HG03460 (cell line): ENCODE measurements at regions not wholly inside any gene's neighbourhood (a gene's known extent, or its start where the extent isn't known, plus 50 kb on each side); places are given as distances from the start of the nearest gene placed in this dataset.

Experiments used
- ATAC-seq: cut with Tn5 transposase; IDR thresholded peaks from one replicate; pipeline ENCODE4 v1.9.1; 2021; ENCODE audit not compliant: unreplicated experiment

DNA sequence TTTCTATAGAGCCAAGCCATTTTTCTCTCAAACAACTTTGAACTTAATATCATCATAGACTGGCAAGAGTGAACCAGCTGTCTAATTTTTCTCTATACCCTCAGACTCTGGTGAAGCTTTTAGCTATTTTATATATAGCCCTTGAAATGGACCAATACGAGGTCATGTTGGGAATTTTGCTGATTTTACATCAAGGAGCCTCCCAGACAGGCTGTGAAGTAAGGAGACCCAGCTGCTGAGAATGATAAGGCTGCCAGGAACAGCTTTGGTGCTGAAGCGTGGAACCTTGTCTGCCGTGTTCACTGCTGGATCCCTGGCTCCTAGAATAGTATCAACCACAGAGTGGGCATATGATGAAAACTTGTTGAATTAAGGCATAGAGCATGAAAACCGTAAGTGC, 326.2 kb upstream of the NAV3 start:
- ATAC-seq, result no peak

DNA sequence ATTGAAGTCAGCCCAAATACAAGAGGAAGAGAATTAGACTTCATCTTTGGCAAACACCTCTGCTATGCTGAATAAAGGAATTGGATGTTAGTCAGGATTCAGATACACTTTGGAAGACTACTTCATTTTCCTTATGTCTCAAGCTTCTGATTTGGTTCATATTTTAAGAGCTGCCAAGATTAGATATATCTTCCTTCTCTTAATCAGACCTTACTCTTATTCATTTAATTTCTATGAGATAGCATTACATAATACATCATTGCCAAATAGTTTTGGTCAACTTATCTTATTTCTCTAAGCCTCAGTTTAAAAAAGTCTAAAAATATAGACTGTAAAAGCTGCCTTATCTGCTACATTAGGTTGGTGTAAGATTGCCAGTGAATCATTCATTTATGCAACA, 330.6 kb upstream of the NAV3 start:
- ATAC-seq, result no peak

DNA sequence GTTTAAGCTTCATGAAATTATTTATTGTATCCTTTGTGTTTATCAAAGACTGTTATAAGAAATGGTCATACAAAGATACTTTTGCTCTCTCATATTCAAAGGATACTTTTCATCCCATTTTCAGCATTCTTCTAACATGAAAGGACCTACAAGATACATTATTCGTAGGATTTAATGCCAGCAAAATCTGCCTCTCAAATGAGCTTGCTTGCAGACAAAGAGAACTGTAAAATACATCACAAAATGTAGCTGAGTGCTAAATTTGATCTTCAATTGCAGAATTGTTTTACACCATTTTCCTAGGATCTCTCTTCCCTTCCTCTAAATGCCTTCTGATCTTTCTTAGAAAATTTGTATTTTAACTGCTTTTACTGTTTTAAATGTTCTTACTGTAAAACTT, 333.0 kb upstream of the NAV3 start:
- no peak for ATAC-seq

GRCh38 chr12:77496714-77497113, 334.0 kb upstream of the NAV3 start:
- ATAC-seq, result no peak

DNA sequence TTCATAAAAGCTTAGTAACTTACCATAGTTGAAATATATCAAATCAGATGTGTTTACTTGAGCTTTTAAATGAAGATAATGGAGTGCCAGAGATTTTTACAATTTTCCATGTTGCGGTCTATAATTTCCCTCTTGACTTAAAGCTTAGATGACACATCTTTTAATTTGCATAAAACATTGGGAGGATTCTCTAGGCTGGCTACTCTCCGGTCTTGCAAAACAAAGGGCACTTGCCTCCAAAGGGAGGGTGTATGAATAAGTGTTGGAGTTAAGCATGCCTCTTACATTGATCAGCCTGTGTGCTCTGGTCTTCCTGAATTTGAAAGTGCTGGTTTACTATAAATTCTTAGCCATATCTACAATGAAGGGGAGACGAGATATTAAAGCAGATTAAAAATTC, 336.4 kb upstream of the NAV3 start:
- no peak for ATAC-seq

GRCh38 chr12:77493302-77494168, 337.2 kb upstream of the NAV3 start:
- ATAC-seq, result no peak

DNA sequence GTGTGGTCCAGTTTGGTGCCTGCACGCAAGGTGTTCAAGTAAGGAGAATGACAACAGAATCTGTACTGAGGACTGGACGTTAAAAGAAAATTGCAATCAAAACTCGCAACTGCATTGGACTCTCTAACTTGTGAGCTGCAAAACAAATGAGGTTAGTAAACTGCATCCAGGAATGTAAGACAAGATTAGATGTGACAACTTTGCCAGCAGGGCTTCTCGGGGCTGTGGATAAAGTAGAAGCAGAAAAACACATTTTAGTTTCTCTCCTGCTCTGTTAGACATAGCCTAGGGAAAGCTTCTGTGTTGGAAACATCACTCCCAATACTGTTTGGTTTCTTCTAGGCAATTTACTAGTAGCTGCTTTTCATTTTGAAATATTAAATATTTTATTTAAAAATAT, 338.2 kb upstream of the NAV3 start:
- ATAC-seq, result no peak

GRCh38 chr12:77489331-77489970, 341.2 kb upstream of the NAV3 start:
- ATAC-seq, result no peak

GRCh38 chr12:77488041-77488620, 342.6 kb upstream of the NAV3 start:
- ATAC-seq, result no peak

GRCh38 chr12:77486872-77487271, 343.8 kb upstream of the NAV3 start:
- no peak for ATAC-seq

GRCh38 chr12:77485961-77486854, 344.5 kb upstream of the NAV3 start:
- ATAC-seq, result no peak

DNA sequence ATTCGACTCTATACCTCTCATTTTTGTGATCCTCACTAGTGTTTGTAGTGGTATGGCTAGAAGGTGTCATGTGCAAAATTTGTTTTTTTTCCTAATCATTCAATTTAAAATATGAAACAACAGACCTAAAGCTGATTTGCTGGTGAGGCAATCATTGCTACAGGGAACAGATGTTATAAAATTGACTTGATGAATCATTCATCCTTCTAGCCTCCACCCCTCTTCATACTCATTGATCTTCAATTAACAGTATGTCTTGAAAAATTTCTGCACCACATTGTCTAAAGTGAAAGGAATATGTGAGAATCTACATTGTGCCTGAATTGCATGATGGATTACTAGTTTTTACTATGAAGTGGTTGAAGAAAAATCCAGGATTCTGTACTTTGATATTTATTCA, 349.0 kb upstream of the NAV3 start:
- ATAC-seq, result no peak

GRCh38 chr12:77477907-77478533, 352.7 kb upstream of the NAV3 start:
- ATAC-seq, result no peak

GRCh38 chr12:77471801-77472200, 358.9 kb upstream of the NAV3 start:
- ATAC-seq, result no peak

DNA sequence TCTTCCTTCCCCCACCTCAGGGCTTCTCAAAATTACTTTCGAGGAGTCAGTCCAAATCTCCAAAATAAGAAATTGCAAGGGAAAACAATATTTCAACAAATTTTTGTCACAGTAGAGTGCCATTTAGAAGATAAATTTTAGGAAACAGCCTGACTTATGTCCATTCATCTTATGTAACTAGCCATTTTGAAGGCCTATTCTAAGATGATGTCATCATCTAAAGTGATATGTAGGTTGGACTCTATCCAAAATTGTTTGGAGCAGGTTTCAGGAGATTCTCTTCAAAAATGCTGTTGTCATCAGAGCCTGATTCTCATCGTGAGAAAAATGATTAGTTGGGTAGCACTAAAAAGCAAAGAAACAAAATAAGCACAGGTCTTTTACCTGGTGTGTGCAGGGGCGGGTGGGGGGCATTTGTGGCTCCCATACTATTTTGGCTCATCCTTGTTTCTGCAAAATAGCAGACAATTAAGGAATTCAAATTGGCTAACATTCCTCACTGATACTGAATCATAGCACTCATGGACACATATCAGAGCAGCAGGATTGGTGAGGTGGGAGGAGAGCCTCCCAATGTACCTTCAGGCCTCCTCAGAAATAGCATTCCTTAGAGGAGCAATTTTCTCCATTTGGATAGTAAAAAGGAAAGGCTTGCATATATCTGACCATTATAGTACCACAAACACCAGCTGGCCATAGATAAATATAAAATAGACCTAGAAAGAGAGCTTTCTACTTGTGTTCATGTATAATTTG, 360.9 kb upstream of the NAV3 start:
- ATAC-seq, result no peak

GRCh38 chr12:77442633-77443032, 377.3 kb upstream of the E2F7 start:
- ATAC-seq, result no peak

DNA sequence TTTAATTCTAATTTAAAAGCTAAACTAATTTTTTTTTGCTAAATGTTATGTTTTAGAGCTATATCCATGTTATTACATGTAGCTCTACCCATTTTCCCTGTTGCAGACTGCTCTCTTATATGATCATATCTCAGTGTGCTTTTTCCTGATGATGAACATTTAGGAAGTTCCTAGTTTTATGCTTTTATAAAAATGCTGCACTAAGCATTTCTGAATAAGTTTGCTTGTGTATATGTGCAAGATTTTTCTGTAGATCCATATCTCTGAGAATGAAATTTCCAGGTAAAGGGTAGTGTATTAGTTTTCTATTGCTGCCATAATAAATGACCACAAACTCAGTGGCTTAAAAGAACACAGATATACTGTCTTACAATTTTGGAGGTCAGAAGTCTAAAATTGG, 374.4 kb upstream of the E2F7 start:
- no peak for ATAC-seq

GRCh38 chr12:77438644-77439043, 373.3 kb upstream of the E2F7 start:
- ATAC-seq, result no peak

GRCh38 chr12:77437206-77437605, 371.8 kb upstream of the E2F7 start:
- no peak for ATAC-seq

DNA sequence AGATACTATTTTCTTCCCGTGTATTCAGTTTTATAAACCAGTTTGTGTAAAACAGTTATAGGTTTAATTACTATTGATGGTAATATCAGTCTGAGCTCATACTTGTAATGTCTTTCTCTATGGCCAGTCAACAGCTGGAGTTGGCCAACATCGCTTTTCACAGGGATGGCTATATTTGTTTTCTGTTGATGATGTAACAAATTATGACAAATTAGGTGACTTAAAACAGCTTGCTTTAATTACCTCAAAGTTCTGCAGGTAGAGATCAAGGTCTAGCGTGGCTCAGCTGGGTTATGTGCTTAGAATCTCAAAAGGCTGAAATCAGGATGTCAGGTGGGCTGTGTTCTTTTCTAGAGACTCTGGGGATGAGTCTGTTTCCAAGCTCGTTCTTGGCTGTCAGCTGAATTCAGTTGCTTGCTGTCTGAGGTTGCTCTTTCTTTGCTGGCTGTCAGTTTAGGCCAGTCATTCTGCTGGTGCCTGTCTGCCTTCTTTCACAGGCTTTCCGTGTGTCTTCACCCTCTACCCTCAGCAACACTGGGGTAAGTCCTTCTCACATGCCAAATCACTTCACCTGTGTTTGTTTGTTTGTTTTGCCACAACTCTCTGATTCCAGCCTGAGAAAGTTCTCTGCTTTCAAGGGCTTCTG, 370.2 kb upstream of the E2F7 start:
- no peak for ATAC-seq
